Naive thymus-derived CD4-positive, alpha-beta T cell (primary cell): ENCODE measurements at regions not wholly inside any gene's neighbourhood (a gene's known extent, or its start where the extent isn't known, plus 50 kb on each side); places are given as distances from the start of the nearest gene placed in this dataset.
"Not testable (repeated sequence)": the region's sequence is repeated elsewhere in the genome, so short reads cannot be mapped to it uniquely, and the experiment has no call there.

ENCODE experiments used
- ATAC-seq: fragments of 150-1000 bp; cut with Tn5 transposase; 2 replicates; pipeline ENCODE4 v1.10.0; 2021; ENCODE audit warnings: mild to moderate bottlenecking, moderate library complexity
- CTCF ChIA-PET: fragments of 350-600 bp; sonication (Branson Sonifier 250); formaldehyde crosslinking; loops from one replicate; lab custom pipeline; 2021; ENCODE audit warnings: antibody characterized with exemption; lab: Charles Lee
- POLR2A ChIA-PET: fragments of 350-600 bp; sonication (Branson Sonifier 250); formaldehyde crosslinking; loops from one replicate; lab custom pipeline; 2021; ENCODE audit warnings: antibody characterized with exemption, inconsistent platforms; lab: Charles Lee
- DNase-seq, 9 donors: peaks; one replicate each; pipeline versions ENCODE4 v3.0.0 to v3.0.0-alpha.2; 2020 to 2022; ENCODE audit warnings: mixed read lengths in 1 of 9
- H3K27ac ChIP-seq: one replicate; pipeline ENCODE4 v1.7.0; 2013; ENCODE audit warnings: mild to moderate bottlenecking, low read depth, low read length, moderate library complexity
- H3K27me3 ChIP-seq, 2 donors: one replicate each; pipeline ENCODE4 v1.7.0; 2013; ENCODE audit warnings: low read length in 2 of 2, mild to moderate bottlenecking in 2 of 2, moderate library complexity in 2 of 2; ENCODE audit not compliant: control insufficient read depth in 2 of 2, insufficient read depth in 2 of 2
- H3K36me3 ChIP-seq, 3 experiments: 1 replicate in 2 of 3; 2 replicates in 1 of 3; pipeline ENCODE4 v1.7.0; 2013; ENCODE audit warnings: low read length in 3 of 3, mild to moderate bottlenecking in 3 of 3, moderate library complexity in 1 of 3; ENCODE audit not compliant: insufficient read depth in 3 of 3, control insufficient read depth in 2 of 3
- H3K4me1 ChIP-seq, 2 donors: one replicate each; pipeline ENCODE4 v1.7.0; 2013; ENCODE audit warnings: low read length in 2 of 2, mild to moderate bottlenecking in 2 of 2, moderate library complexity in 1 of 2; ENCODE audit not compliant: control insufficient read depth in 2 of 2, insufficient read depth in 2 of 2
- H3K4me3 ChIP-seq: 2 replicates; pipeline ENCODE4 v1.7.0; 2013; ENCODE audit warnings: mild to moderate bottlenecking, low read length
- H3K9me3 ChIP-seq, 3 experiments: 1 replicate in 2 of 3; 2 replicates in 1 of 3; pipeline ENCODE4 v1.7.0; 2013; ENCODE audit warnings: low read length in 3 of 3; ENCODE audit not compliant: control insufficient read depth in 2 of 3
- H3K27ac Mint-ChIP-seq, 9 donors: one replicate each; pipeline ENCODE4 v1.8.0; 2020 to 2022; ENCODE audit warnings: mixed read lengths in 9 of 9, mild to moderate bottlenecking in 8 of 9, moderate library complexity in 5 of 9, inconsistent platforms in 2 of 9
- H3K27me3 Mint-ChIP-seq, 5 donors: one replicate each; pipeline ENCODE4 v1.8.0; 2021 to 2022; ENCODE audit warnings: mixed read lengths in 5 of 5, mild to moderate bottlenecking in 1 of 5
- H3K36me3 Mint-ChIP-seq, 5 donors: one replicate each; pipeline ENCODE4 v1.8.0; 2020 to 2022; ENCODE audit warnings: mixed read lengths in 5 of 5, mild to moderate bottlenecking in 3 of 5, inconsistent platforms in 1 of 5
- H3K4me1 Mint-ChIP-seq, 7 donors: one replicate each; pipeline ENCODE4 v1.8.0; 2020 to 2022; ENCODE audit warnings: mixed read lengths in 7 of 7, mild to moderate bottlenecking in 3 of 7, inconsistent platforms in 1 of 7
- H3K4me3 Mint-ChIP-seq, 10 donors: one replicate each; pipeline ENCODE4 v1.8.0; 2020 to 2022; ENCODE audit warnings: mild to moderate bottlenecking in 10 of 10, mixed read lengths in 10 of 10, moderate library complexity in 6 of 10, inconsistent platforms in 2 of 10
- H3K9me3 Mint-ChIP-seq, 11 donors: one replicate each; pipeline ENCODE4 v1.8.0; 2020 to 2022; ENCODE audit warnings: mixed read lengths in 11 of 11, mild to moderate bottlenecking in 4 of 11, inconsistent platforms in 1 of 11, moderate library complexity in 1 of 11
- intact Hi-C, 2 donors: fragments of 100-400 bp; cut with micrococcal nuclease; formaldehyde crosslinking; loops; one replicate each; pipeline ENCODE4 v1.15.1; 2023

GRCh38 chr4:153884325-153884724, 95.4 kb upstream of the SFRP2 start:
- Histone ChIP-seq H3K36me3 (no peaks in the 10 kb centered on the region), H3K27me3 (no peaks in the 10 kb centered on the region), H3K9me3 (peaks cover 0 to 10% (median 0%) of the 10 kb centered on the region in 3 experiments), H3K4me3 (no peak overlapping the region), H3K4me1 (no peaks in the 10 kb centered on the region), H3K27ac (no peak overlapping the region)
- Mint-ChIP-seq H3K4me1 (no peaks in the 10 kb centered on the region), H3K27ac (no peak overlapping the region), H3K36me3 (peaks cover 2 to 14% (median 11%) of the 10 kb centered on the region in 5 donors), H3K4me3 (no peak overlapping the region), H3K27me3 (peaks cover 0 to 26% (median 10%) of the 10 kb centered on the region in 5 donors), H3K9me3 (peaks cover 8 to 43% (median 17%) of the 10 kb centered on the region in 11 donors)
- ChIA-PET CTCF (no interaction called here), POLR2A (no interaction called here)
- DNase-seq = no peak
- intact Hi-C loops = no loop called here
- no peak for ATAC-seq

- Histone ChIP-seq H3K27ac (no peak overlapping the region), H3K4me3 (no peak overlapping the region), H3K27me3 (no peaks in the 10 kb centered on the region), H3K9me3 (peaks cover 0 to 10% (median 0%) of the 10 kb centered on the region in 3 experiments), H3K36me3 (no peaks in the 10 kb centered on the region), H3K4me1 (no peaks in the 10 kb centered on the region)
- Mint-ChIP-seq H3K36me3 (peaks cover 2 to 14% (median 11%) of the 10 kb centered on the region in 5 donors), H3K4me3 (no peak overlapping the region), H3K27me3 (peaks cover 0 to 18% (median 13%) of the 10 kb centered on the region in 5 donors), H3K27ac (no peak overlapping the region), H3K9me3 (peaks cover 8 to 49% (median 18%) of the 10 kb centered on the region in 11 donors), H3K4me1 (no peaks in the 10 kb centered on the region)
- ChIA-PET POLR2A (no interaction called here), CTCF (no interaction called here)
- no peak for ATAC-seq
- intact Hi-C loops = no loop called here
- DNase-seq = no peak
Observed at GRCh38 chr4:153880983-153881382, 92.1 kb upstream of the SFRP2 start.

GRCh38 chr4:153877898-153878297, 89.0 kb upstream of the SFRP2 start:
- POLR2A ChIA-PET = no interaction called here
- CTCF ChIA-PET = no interaction called here
- H3K4me1 Mint-ChIP-seq = no peaks in the 10 kb centered on the region
- H3K27ac Mint-ChIP-seq = no peak overlapping the region
- H3K4me1 ChIP-seq = no peaks in the 10 kb centered on the region
- DNase-seq (no peak), ATAC-seq (no peak)
- peaks cover 0 to 10% (median 0%) of the 10 kb centered on the region in 3 experiments for H3K9me3 ChIP-seq
- H3K27me3 Mint-ChIP-seq = peaks cover 0 to 15% (median 0%) of the 10 kb centered on the region in 5 donors
- no peak overlapping the region for H3K27ac ChIP-seq
- H3K27me3 ChIP-seq = no peaks in the 10 kb centered on the region
- H3K9me3 Mint-ChIP-seq = peaks cover 8 to 42% (median 18%) of the 10 kb centered on the region in 11 donors
- H3K36me3 Mint-ChIP-seq = peaks cover 2 to 14% (median 7%) of the 10 kb centered on the region in 5 donors
- H3K36me3 ChIP-seq = no peaks in the 10 kb centered on the region
- H3K4me3 ChIP-seq = no peak overlapping the region
- no peak overlapping the region for H3K4me3 Mint-ChIP-seq
- intact Hi-C loops = no loop called here

GRCh38 chr4:153873741-153874140, 84.9 kb upstream of the SFRP2 start:
- peaks cover 0 to 19% (median 2%) of the 10 kb centered on the region in 11 donors for H3K9me3 Mint-ChIP-seq
- no peak overlapping the region for H3K27ac Mint-ChIP-seq
- no peaks in the 10 kb centered on the region for H3K36me3 ChIP-seq
- no peaks in the 10 kb centered on the region for H3K9me3 ChIP-seq
- no peaks in the 10 kb centered on the region for H3K27me3 ChIP-seq
- H3K4me3 Mint-ChIP-seq = no peak overlapping the region
- H3K4me1 Mint-ChIP-seq = no peaks in the 10 kb centered on the region
- peaks cover 0 to 1% (median 0%) of the 10 kb centered on the region in 5 donors for H3K36me3 Mint-ChIP-seq
- DNase-seq (no peak), ATAC-seq (no peak)
- H3K27me3 Mint-ChIP-seq = peaks cover 0 to 24% (median 0%) of the 10 kb centered on the region in 5 donors
- POLR2A ChIA-PET = no interaction called here
- no peak overlapping the region for H3K4me3 ChIP-seq
- no peaks in the 10 kb centered on the region for H3K4me1 ChIP-seq
- intact Hi-C loops = no loop called here
- CTCF ChIA-PET = no interaction called here
- H3K27ac ChIP-seq = no peak overlapping the region

- peak overlapping the region in 1 of 10 donors; percentile 9 for H3K4me3 Mint-ChIP-seq
Observed at GRCh38 chr4:153866766-153867165, 77.9 kb upstream of the SFRP2 start.

GRCh38 chr4:153852501-153852900, 63.6 kb upstream of the SFRP2 start:
- Histone ChIP-seq H3K4me3 (no peak overlapping the region), H3K9me3 (no peaks in the 10 kb centered on the region), H3K27me3 (no peaks in the 10 kb centered on the region), H3K27ac (no peak overlapping the region), H3K36me3 (no peaks in the 10 kb centered on the region), H3K4me1 (no peaks in the 10 kb centered on the region)
- Mint-ChIP-seq H3K27ac (no peak overlapping the region), H3K36me3 (peaks cover 0 to 4% (median 0%) of the 10 kb centered on the region in 5 donors), H3K9me3 (peaks cover 3 to 49% (median 22%) of the 10 kb centered on the region in 11 donors), H3K27me3 (peaks cover 0 to 44% (median 15%) of the 10 kb centered on the region in 5 donors), H3K4me1 (no peaks in the 10 kb centered on the region), H3K4me3 (no peak overlapping the region)
- ChIA-PET POLR2A (no interaction called here), CTCF (no interaction called here)
- DNase-seq (no peak), ATAC-seq (no peak)
- intact Hi-C loops = no loop called here

More at GRCh38 chr4:153866766-153867165, 77.9 kb upstream of the SFRP2 start:
- ATAC-seq, POLR2A ChIA-PET, H3K27ac ChIP-seq, H3K27ac Mint-ChIP-seq, H3K4me1 ChIP-seq, H3K27me3 ChIP-seq, H3K4me3 ChIP-seq, intact Hi-C loops, DNase-seq, CTCF ChIA-PET, H3K4me1 Mint-ChIP-seq, H3K36me3 ChIP-seq: not testable (repeated sequence)
- H3K9me3 ChIP-seq = peaks cover 0 to 40% (median 0%) of the 10 kb centered on the region in 3 experiments
- Mint-ChIP-seq H3K36me3 (peaks cover 0 to 29% (median 23%) of the 10 kb centered on the region in 5 donors), H3K27me3 (peaks cover 0 to 41% (median 34%) of the 10 kb centered on the region in 5 donors), H3K9me3 (peaks cover 25 to 87% (median 47%) of the 10 kb centered on the region in 11 donors)
